ENCODE measurements at regions not wholly inside any gene's neighbourhood (a gene's known extent, or its start where the extent isn't known, plus 50 kb on each side); places are given as distances from the start of the nearest gene placed in this dataset.

GRCh38 chr1:96041470-96041869, 680.1 kb upstream of the PTBP2 start:
- Histone ChIP-seq H3K9me3 (ENCODE audit: control insufficient read depth in 4 of 4, low read length in 3 of 4) (no peaks in the 10 kb centered on the region), H3K27ac (ENCODE audit: low read depth in 1 of 2, low read length in 2 of 2) (no peak overlapping the region), H3K36me3 (ENCODE audit: control insufficient read depth in 4 of 4, insufficient read depth in 3 of 4, low read depth in 1 of 4, low read length in 3 of 4) (no peaks in the 10 kb centered on the region), H3K27me3 (ENCODE audit: control insufficient read depth in 4 of 4, insufficient read depth in 4 of 4, low read length in 3 of 4) (no peaks in the 10 kb centered on the region), H3K4me3 (ENCODE audit: low read depth in 1 of 3, low read length in 3 of 3) (no peak overlapping the region), H3K9ac (ENCODE audit: low read depth in 1 of 2, low read length in 2 of 2) (no peak overlapping the region), H3K4me1 (ENCODE audit: control insufficient read depth in 4 of 4, insufficient read depth in 4 of 4, low read length in 3 of 4) (no peaks in the 10 kb centered on the region)
- WGBS: 86% methylated on average over 4 of the region's 4 CpGs
- TF ChIP-seq SP1 (IDR thresholded peaks at IDR 0.05) (no peak), JUND (IDR thresholded peaks at IDR 0.05) (no peak), REST (IDR thresholded peaks at IDR 0.05) (no peak), FOXA1 (IDR thresholded peaks at IDR 0.05) (no peak), RXRA (IDR thresholded peaks at IDR 0.05) (no peak), HNF4G (IDR thresholded peaks at IDR 0.05) (no peak), RAD21 (IDR thresholded peaks at IDR 0.05) (no peak), FOXA2 (IDR thresholded peaks at IDR 0.05) (no peak), NR2F2 (IDR thresholded peaks at IDR 0.05) (no peak), MAX (IDR thresholded peaks at IDR 0.05) (no peak), EGR1 (IDR thresholded peaks at IDR 0.05; ENCODE audit: low read depth in 2 of 2) (no peak), ZBTB33 (IDR thresholded peaks at IDR 0.05) (no peak)
- DNase-seq (ENCODE audit: low spot score): no peak

GRCh38 chr1:96048572-96049212, 672.9 kb upstream of the PTBP2 start:
- no peaks in the 10 kb centered on the region for H3K36me3 ChIP-seq (ENCODE audit: control insufficient read depth in 4 of 4, insufficient read depth in 3 of 4, low read depth in 1 of 4, low read length in 3 of 4)
- 79% methylated on average over 2 of the region's 2 CpGs for WGBS
- no peak overlapping the region for H3K9ac ChIP-seq (ENCODE audit: low read depth in 1 of 2, low read length in 2 of 2)
- no peak for DNase-seq (ENCODE audit: low spot score)
- no peaks in the 10 kb centered on the region for H3K4me1 ChIP-seq (ENCODE audit: control insufficient read depth in 4 of 4, insufficient read depth in 4 of 4, low read length in 3 of 4)
- H3K27me3 ChIP-seq (ENCODE audit: control insufficient read depth in 4 of 4, insufficient read depth in 4 of 4, low read length in 3 of 4): no peaks in the 10 kb centered on the region
- no peak overlapping the region for H3K27ac ChIP-seq (ENCODE audit: low read depth in 1 of 2, low read length in 2 of 2)
- no peaks in the 10 kb centered on the region for H3K9me3 ChIP-seq (ENCODE audit: control insufficient read depth in 4 of 4, low read length in 3 of 4)
- no peak overlapping the region for H3K4me3 ChIP-seq (ENCODE audit: low read depth in 1 of 3, low read length in 3 of 3)
- TF ChIP-seq ZBTB33 (IDR thresholded peaks at IDR 0.05) (no peak), EGR1 (IDR thresholded peaks at IDR 0.05; ENCODE audit: low read depth in 2 of 2) (no peak), SP1 (IDR thresholded peaks at IDR 0.05) (no peak), CTCF (IDR thresholded peaks at IDR 0.05; ENCODE audit: low read depth, low read length, missing input control) (no peak), FOXA2 (IDR thresholded peaks at IDR 0.05) (no peak), FOXA1 (IDR thresholded peaks at IDR 0.05) (no peak), HNF4G (IDR thresholded peaks at IDR 0.05) (no peak), HNF4A (conservative IDR thresholded peaks at IDR 0.05) (no peak), RAD21 (IDR thresholded peaks at IDR 0.05) (no peak), ATF3 (IDR thresholded peaks at IDR 0.05) (no peak), NR2F2 (IDR thresholded peaks at IDR 0.05) (no peak), MAX (IDR thresholded peaks at IDR 0.05) (no peak), JUND (IDR thresholded peaks at IDR 0.05) (no peak), REST (IDR thresholded peaks at IDR 0.05) (no peak), YY1 (IDR thresholded peaks at IDR 0.05) (no peak), RXRA (IDR thresholded peaks at IDR 0.05) (no peak)

Data from liver (tissue), 8 donors.